Psoas muscle (tissue), 7 donors: ENCODE measurements at regions not wholly inside any gene's neighbourhood (a gene's known extent, or its start where the extent isn't known, plus 50 kb on each side); places are given as distances from the start of the nearest gene placed in this dataset.
"Not testable (repeated sequence)": the region's sequence is repeated elsewhere in the genome, so short reads cannot be mapped to it uniquely, and the experiment has no call there.

Source experiments
- ATAC-seq, 4 donors: fragments of 200-7000 bp; cut with Tn5 transposase; one replicate each; pipeline ENCODE4 v1.9.1; 2020; ENCODE audit warnings: moderate library complexity in 3 of 4, mild to moderate bottlenecking in 2 of 4
- DNase-seq, 2 donors: peaks; one replicate each; pipeline ENCODE4 v3.0.0-alpha.2; 2020
- H3K27ac ChIP-seq: fragments of 200-600 bp; one replicate; pipeline ENCODE4 v1.8.0; 2022
- H3K27me3 ChIP-seq, 3 donors: fragments of 200-600 bp in 1 of 3; one replicate each; pipeline versions ENCODE4 v1.6.1 to v1.8.0; 2013 to 2022; ENCODE audit warnings: low read length in 2 of 3, mild to moderate bottlenecking in 2 of 3, moderate library complexity in 1 of 3; ENCODE audit not compliant: insufficient read depth in 3 of 3
- H3K36me3 ChIP-seq, 2 donors: fragments of 200-600 bp in 1 of 2; one replicate each; pipeline versions ENCODE4 v1.6.1 to v1.8.0; 2013 to 2022; ENCODE audit warnings: low read depth in 1 of 2, mild to moderate bottlenecking in 1 of 2, moderate library complexity in 1 of 2; ENCODE audit not compliant: insufficient read depth in 1 of 2
- H3K4me1 ChIP-seq: fragments of 200-600 bp; one replicate; pipeline ENCODE4 v1.8.0; 2022
- H3K4me3 ChIP-seq: fragments of 200-600 bp; one replicate; pipeline ENCODE4 v1.8.0; 2022; ENCODE audit warnings: mild to moderate bottlenecking
- H3K9me3 ChIP-seq: fragments of 200-600 bp; one replicate; pipeline ENCODE4 v1.8.0; 2022
- WGBS, 3 donors: extraction: QIAGEN DNeasy Blood & Tissue Kit; methylation state at CpG; one replicate each; pipeline versions ENCODE4 v1.1.6 to v1.1.7; 2013; 5-methylcytosine and 5-hydroxymethylcytosine counted together
- intact Hi-C, 2 donors: fragments of 100-400 bp; cut with DNase I; formaldehyde crosslinking; loops; one replicate each; pipeline versions ENCODE4 v1.11.0 to v1.14.2; 2022
- TF ChIP-seq, protein P1 (sequence below): fragments of 200-600 bp; IDR thresholded peaks from one replicate; pipeline ENCODE4 v1.8.0; 2022; ENCODE audit warnings: antibody characterized with exemption
- donor health status: healthy with polysubstance abuse.
- donor health status: DM: no; HTN: no; CAD: no; lungs with moderate emphysema.
- donor health status: Bipolar disorder and iron deficiency.
- donor health status: healthy.
- donor health status: DM: yes; HTN: yes; CAD: no.
- donor health status: DM: no; HTN: no; CAD: no.
- donor health status: DM: yes; HTN: yes; CAD: no.

DNA sequence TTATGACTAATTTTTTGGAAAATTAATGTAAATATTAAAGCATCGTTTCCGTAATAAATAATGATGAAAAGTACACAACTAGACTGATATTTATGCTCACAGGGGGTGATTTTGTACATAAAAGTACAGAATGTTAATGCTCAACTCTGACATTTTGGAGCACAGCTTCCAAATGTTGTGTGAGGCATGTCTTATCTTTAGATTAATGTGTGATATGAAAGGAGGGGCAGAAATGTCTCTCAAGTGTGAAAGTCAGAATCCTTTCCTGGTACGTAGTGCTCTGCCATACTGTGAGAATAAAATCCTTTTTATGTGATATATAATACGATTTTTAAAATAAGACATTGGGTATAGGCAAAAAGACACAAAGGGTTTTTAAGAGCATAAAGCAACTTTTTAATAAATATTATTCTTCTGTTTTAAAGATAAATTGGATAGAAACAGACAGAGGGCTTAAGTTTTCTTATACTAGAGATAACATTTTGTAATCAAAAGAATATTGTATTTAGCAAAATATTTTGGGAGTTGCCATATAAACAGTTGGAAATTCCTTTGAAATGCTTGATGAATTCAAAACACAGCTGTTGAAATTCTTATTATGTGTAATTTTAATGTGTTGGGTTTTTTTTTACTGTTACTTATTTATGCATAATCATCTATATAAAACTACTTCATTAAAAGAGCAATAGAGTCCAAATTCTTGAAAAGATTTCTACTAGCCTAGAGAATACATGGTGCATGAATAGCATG, 389.7 kb downstream of the RAP2B start:
- Histone ChIP-seq H3K9me3 (no peaks in the 10 kb centered on the region), H3K27ac (no peak overlapping the region), H3K4me3 (no peak overlapping the region), H3K27me3 (no peaks in the 10 kb centered on the region), H3K4me1 (no peaks in the 10 kb centered on the region), H3K36me3 (no peaks in the 10 kb centered on the region)
- TF ChIP-seq, protein P1, sequence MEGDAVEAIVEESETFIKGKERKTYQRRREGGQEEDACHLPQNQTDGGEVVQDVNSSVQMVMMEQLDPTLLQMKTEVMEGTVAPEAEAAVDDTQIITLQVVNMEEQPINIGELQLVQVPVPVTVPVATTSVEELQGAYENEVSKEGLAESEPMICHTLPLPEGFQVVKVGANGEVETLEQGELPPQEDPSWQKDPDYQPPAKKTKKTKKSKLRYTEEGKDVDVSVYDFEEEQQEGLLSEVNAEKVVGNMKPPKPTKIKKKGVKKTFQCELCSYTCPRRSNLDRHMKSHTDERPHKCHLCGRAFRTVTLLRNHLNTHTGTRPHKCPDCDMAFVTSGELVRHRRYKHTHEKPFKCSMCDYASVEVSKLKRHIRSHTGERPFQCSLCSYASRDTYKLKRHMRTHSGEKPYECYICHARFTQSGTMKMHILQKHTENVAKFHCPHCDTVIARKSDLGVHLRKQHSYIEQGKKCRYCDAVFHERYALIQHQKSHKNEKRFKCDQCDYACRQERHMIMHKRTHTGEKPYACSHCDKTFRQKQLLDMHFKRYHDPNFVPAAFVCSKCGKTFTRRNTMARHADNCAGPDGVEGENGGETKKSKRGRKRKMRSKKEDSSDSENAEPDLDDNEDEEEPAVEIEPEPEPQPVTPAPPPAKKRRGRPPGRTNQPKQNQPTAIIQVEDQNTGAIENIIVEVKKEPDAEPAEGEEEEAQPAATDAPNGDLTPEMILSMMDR, result no peak
- DNase-seq (no peak), ATAC-seq (no peak)
- 56 to 75% (median 69%) methylated on average over 4 of the region's 4 CpGs for WGBS, 3 donors
- intact Hi-C loops, result no loop called here

DNA sequence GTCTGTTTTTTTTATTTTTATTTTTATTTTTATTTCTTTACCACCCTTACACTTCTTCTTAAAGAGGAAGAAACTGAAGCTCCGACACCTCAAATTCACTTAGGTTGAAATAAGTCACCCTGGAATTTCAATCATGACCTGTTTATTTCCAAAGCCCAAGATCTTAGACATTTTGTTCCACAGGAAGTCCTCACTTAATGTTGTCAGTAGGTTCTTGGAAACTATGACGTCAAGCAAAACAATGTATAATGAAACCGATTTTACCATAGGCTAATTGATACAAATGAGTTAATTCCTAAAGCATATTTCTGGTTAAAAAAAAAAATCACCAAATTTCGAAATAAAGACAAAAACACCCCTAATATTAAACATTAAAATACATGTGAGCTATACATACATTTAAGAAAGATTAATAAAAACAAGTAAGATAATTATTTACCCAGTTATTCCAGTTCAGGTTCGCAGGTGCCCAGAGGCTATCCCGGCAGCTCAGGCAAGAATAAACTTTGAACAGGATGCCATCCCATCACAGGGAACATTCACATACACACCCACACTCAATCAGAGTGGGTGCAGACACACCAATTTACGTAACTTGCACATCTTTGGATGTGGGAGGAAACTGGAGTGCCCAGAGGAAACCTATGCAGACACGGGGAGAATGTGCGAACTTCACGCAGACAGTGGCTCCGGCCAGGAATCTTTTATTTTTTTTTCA, 391.0 kb downstream of the RAP2B start:
- ATAC-seq (no peak), DNase-seq (no peak)
- intact Hi-C loops, result no loop called here
- TF ChIP-seq, protein P1, result no peak
- H3K4me3 ChIP-seq, result no peak overlapping the region
- no peaks in the 10 kb centered on the region for H3K36me3 ChIP-seq
- H3K4me1 ChIP-seq, result no peaks in the 10 kb centered on the region
- H3K27me3 ChIP-seq, result no peaks in the 10 kb centered on the region
- 72 to 77% (median 76%) methylated on average over 11 of the region's 11 CpGs for WGBS, 3 donors
- no peaks in the 10 kb centered on the region for H3K9me3 ChIP-seq
- H3K27ac ChIP-seq, result no peak overlapping the region

DNA sequence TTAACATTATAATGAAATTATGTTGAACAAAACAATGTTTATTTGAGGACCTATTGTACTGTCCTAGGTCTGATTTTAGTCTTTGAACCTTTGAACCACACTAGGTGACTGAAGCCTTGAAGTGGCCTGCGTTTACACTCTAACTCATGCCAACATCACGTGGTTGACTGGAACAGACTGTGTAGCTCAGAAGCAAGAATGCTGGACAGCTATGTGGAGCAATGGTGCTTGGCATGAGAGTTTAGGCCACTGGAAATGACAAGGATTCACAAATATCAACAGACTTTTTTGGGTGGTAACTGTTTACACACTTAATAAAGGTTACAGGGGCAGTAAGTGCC, 391.5 kb downstream of the RAP2B start:
- TF ChIP-seq, protein P1, result no peak
- Histone ChIP-seq H3K4me3 (no peak overlapping the region), H3K36me3 (no peaks in the 10 kb centered on the region), H3K4me1 (no peaks in the 10 kb centered on the region), H3K27ac (no peak overlapping the region), H3K9me3 (no peaks in the 10 kb centered on the region), H3K27me3 (no peaks in the 10 kb centered on the region)
- intact Hi-C loops, result no loop called here
- ATAC-seq, result no peak
- WGBS, 3 donors, result 63 to 75% (median 65%) methylated on average over 2 of the region's 2 CpGs
- no peak for DNase-seq

DNA sequence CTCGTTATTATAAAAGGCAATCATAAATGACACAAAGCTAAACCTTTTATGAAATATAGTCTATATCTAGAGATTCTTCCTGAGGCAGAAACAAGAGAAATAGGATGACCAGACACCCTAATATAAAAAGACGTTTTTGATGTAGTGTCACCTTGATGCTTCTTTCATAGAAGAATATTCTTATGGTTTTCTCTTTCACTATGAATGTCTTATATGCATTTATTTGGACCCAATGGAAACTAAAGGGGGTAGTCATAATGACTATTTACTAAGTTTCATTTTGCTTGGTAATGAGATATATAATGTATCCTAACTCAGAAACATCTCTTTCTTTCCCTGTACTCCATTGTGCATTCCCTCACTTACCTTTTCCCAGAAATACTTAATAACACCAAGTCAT, 393.9 kb downstream of the RAP2B start:
- DNase-seq (no peak), ATAC-seq (no peak)

DNA sequence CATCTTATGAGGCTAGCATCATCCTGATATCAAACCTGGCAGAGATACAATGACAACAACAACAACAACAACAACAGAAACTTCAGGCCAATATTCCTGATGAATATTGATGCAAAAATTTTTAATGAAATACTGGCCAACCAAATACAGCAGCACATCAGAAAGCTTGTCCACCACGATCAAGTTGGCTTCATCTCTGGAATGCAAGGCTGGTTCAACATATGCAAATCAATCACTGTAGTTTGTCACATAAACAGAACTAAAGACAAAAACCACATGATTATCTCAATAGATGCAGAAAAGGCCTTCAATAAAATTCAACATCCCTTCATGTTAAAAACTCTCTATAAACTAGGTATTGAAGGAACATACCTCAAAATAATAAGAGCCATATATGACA, 397.3 kb downstream of the RAP2B start:
- DNase-seq, H3K4me3 ChIP-seq, intact Hi-C loops, H3K9me3 ChIP-seq, H3K27ac ChIP-seq, H3K27me3 ChIP-seq, ATAC-seq, H3K36me3 ChIP-seq, H3K4me1 ChIP-seq: not testable (repeated sequence)
- WGBS, 3 donors, result 68 to 83% (median 74%) methylated on average over 1 of the region's 1 CpG

More for the DNA sequence above, 393.9 kb downstream of the RAP2B start:
- Histone ChIP-seq H3K4me1 (no peaks in the 10 kb centered on the region), H3K9me3 (peaks cover 4% of the 10 kb centered on the region), H3K36me3 (no peaks in the 10 kb centered on the region), H3K4me3 (no peak overlapping the region), H3K27ac (no peak overlapping the region), H3K27me3 (no peaks in the 10 kb centered on the region)
- 24 to 54% (median 44%) methylated on average over 2 of the region's 2 CpGs for whole genome bisulfite sequencing, 3 donors
- intact Hi-C loops, result no loop called here
- TF ChIP-seq, protein P1, result no peak
